AG08395 (cell line): ENCODE measurements at regions not wholly inside any gene's neighbourhood (a gene's known extent, or its start where the extent isn't known, plus 50 kb on each side); places are given as distances from the start of the nearest gene placed in this dataset.

Experiments used
- DNase-seq: peaks from one replicate; pipeline ENCODE4 v3.0.0; 2012; ENCODE audit warnings: mixed read lengths, low spot score

- DNase-seq = no peak
Measured at GRCh38 chr6:110033101-110033500, 55.0 kb downstream of the GPR6 start.

GRCh38 chr6:110033749-110034666, 55.9 kb downstream of the GPR6 start:
- DNase-seq = no peak

- no peak for DNase-seq
Measured at GRCh38 chr6:110034667-110035036, 56.5 kb downstream of the GPR6 start.

GRCh38 chr6:110035321-110035720, 57.2 kb downstream of the GPR6 start:
- no peak for DNase-seq

- no peak for DNase-seq
Measured at GRCh38 chr6:110036408-110037302, 58.5 kb downstream of the GPR6 start.

GRCh38 chr6:110037726-110038295, 59.7 kb downstream of the GPR6 start:
- no peak for DNase-seq

- peak; percentile 79 for DNase-seq
Measured at GRCh38 chr6:110039364-110039980, 61.4 kb downstream of the GPR6 start.

GRCh38 chr6:110039981-110040383, 61.9 kb downstream of the GPR6 start:
- DNase-seq = no peak

GRCh38 chr6:110040716-110041115, 62.6 kb downstream of the GPR6 start:
- no peak for DNase-seq

- no peak for DNase-seq
Measured at GRCh38 chr6:110041126-110041525, 63.0 kb downstream of the GPR6 start.

GRCh38 chr6:110041830-110042229, 63.7 kb downstream of the GPR6 start:
- DNase-seq = no peak

- DNase-seq = no peak
Measured at GRCh38 chr6:110042670-110043296, 64.7 kb downstream of the GPR6 start.

GRCh38 chr6:110043366-110043994, 65.4 kb downstream of the GPR6 start:
- no peak for DNase-seq

- DNase-seq = no peak
Measured at GRCh38 chr6:110044096-110044495, 66.0 kb downstream of the GPR6 start.

GRCh38 chr6:110044622-110045021, 66.5 kb downstream of the GPR6 start:
- DNase-seq = no peak

GRCh38 chr6:110048221-110048875, 70.2 kb downstream of the GPR6 start:
- DNase-seq = peak; percentile 25

- DNase-seq = no peak
Measured at GRCh38 chr6:110049696-110050439, 71.8 kb downstream of the GPR6 start.
